ENCODE measurements at regions not wholly inside any gene's neighbourhood (a gene's known extent, or its start where the extent isn't known, plus 50 kb on each side); places are given as distances from the start of the nearest gene placed in this dataset.

DNA sequence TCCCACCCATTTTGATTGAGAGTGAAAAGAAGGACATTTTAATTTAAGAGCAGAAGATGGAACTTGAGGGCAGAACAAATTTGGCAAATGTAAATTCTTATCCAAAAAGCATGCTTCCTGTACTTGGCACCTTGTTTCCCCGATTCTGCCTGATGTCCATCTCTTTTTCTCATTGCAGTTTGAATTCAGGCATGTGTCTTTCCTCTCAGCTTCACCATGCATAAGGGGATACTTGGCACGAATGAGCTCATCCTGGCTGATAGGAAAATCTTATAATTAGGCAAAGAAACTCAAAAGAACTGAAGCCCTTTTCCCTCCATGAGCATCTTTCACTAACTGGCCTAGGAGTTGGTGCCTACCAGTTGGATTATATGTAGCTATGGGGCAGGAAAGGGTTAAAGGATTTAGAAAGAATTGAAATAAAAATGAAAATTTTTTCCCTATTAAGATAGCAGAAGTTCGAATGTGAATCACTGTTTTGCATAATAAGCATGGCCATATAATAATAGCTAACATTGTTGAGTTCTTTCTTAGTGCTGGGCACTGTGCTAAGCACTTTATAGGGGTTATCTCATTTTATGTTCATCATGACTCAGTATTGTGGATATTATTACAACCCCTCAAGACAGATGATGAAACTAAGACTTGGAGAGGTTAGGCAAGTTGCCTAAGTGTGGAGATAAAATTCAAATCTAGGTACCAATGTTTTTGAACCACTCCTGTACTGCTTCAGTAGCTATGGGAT lies 386.6 kb downstream of the KCNRG start:
- intact Hi-C loops (cut with DNase I; ENCODE audit: low total_unique reads) (no loop called here), in situ Hi-C loops (cut with MboI; ENCODE audit: low pct_ligation_motif_present in 1 of 4, low pct_unique_long_range_greater_than_20kb in 1 of 4, low sequenced_read_pairs in 3 of 4) (no loop called here)
- Histone ChIP-seq H3K27me3 (no peaks in the 10 kb centered on the region), H3K27ac (no peak overlapping the region), H3K36me3 (no peaks in the 10 kb centered on the region), H3K4me3 (no peak overlapping the region), H3K9me3 (no peaks in the 10 kb centered on the region), H3K4me1 (peaks cover 0 to 12% (median 0%) of the 10 kb centered on the region in 4 donors)
- TF ChIP-seq EP300 (IDR thresholded peaks at IDR 0.05; ENCODE audit: low read depth) (no peak), POLR2AphosphoS5 (IDR thresholded peaks at IDR 0.05) (no peak), POLR2A (IDR thresholded peaks at IDR 0.05) (no peak), CTCF (IDR thresholded peaks at IDR 0.05) (no peak)
- 72 to 76% methylated on average over 3 of the region's 3 CpGs for WGBS, 2 donors (ENCODE audit: low coverage in 1 of 2)
- DNase-seq: no peak

DNA sequence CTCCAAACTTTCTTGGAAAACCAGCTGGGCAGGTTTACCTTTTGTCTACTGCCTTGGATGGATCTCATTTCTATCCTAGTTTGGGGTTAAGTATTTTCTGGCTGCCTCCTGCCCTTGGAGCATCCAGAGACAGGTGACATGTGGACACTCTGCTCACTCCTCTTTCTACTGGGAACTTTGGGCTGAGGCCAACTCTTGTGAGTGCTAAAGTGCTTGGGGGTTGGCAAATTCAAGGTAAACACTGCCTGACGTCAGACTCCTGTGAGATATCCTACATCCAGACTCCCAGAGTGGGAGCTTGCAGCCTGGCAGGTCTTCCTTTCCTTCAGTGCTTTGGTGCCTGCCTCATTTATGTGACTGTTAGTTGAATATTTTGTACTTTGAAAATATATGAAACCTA lies 388.1 kb downstream of the KCNRG start:
- Histone ChIP-seq H3K27ac (no peak overlapping the region), H3K27me3 (no peaks in the 10 kb centered on the region), H3K4me1 (peaks cover 0 to 12% (median 0%) of the 10 kb centered on the region in 4 donors), H3K36me3 (no peaks in the 10 kb centered on the region), H3K4me3 (no peak overlapping the region), H3K9me3 (no peaks in the 10 kb centered on the region)
- TF ChIP-seq POLR2AphosphoS5 (IDR thresholded peaks at IDR 0.05) (no peak), CTCF (IDR thresholded peaks at IDR 0.05) (no peak), EP300 (IDR thresholded peaks at IDR 0.05; ENCODE audit: low read depth) (no peak), POLR2A (IDR thresholded peaks at IDR 0.05) (no peak)
- intact Hi-C loops (cut with DNase I; ENCODE audit: low total_unique reads) (no loop called here), in situ Hi-C loops (cut with MboI; ENCODE audit: low pct_ligation_motif_present in 1 of 4, low pct_unique_long_range_greater_than_20kb in 1 of 4, low sequenced_read_pairs in 3 of 4) (no loop called here)
- 20 to 39% methylated on average over 1 of the region's 1 CpG for WGBS, 2 donors (ENCODE audit: low coverage in 1 of 2)
- no peak for DNase-seq

- Histone ChIP-seq H3K9me3 (no peaks in the 10 kb centered on the region), H3K4me3 (no peak overlapping the region), H3K27ac (no peak overlapping the region), H3K4me1 (peaks cover 0 to 12% (median 0%) of the 10 kb centered on the region in 4 donors), H3K36me3 (no peaks in the 10 kb centered on the region), H3K27me3 (no peaks in the 10 kb centered on the region)
- DNase-seq: no peak
- in situ Hi-C loops (cut with MboI; ENCODE audit: low pct_ligation_motif_present in 1 of 4, low pct_unique_long_range_greater_than_20kb in 1 of 4, low sequenced_read_pairs in 3 of 4) (no loop called here), intact Hi-C loops (cut with DNase I; ENCODE audit: low total_unique reads) (no loop called here)
- WGBS, 2 donors (ENCODE audit: low coverage in 1 of 2): 78 to 90% methylated on average over 3 of the region's 3 CpGs
- TF ChIP-seq EP300 (IDR thresholded peaks at IDR 0.05; ENCODE audit: low read depth) (no peak), CTCF (IDR thresholded peaks at IDR 0.05) (no peak), POLR2A (IDR thresholded peaks at IDR 0.05) (no peak), POLR2AphosphoS5 (IDR thresholded peaks at IDR 0.05) (no peak)
These were observed 388.9 kb downstream of the KCNRG start for GRCh38 chr13:50404116-50404515.

- DNase-seq: no peak
- H3K36me3 ChIP-seq: no peaks in the 10 kb centered on the region
- WGBS, 2 donors (ENCODE audit: low coverage in 1 of 2): 92 to 100% methylated on average over 1 of the region's 1 CpG
- H3K4me3 ChIP-seq: no peak overlapping the region
- no peak overlapping the region for H3K27ac ChIP-seq
- intact Hi-C loops (cut with DNase I; ENCODE audit: low total_unique reads): no loop called here
- in situ Hi-C loops (cut with MboI; ENCODE audit: low pct_ligation_motif_present in 1 of 4, low pct_unique_long_range_greater_than_20kb in 1 of 4, low sequenced_read_pairs in 3 of 4): no loop called here
- TF ChIP-seq EP300 (IDR thresholded peaks at IDR 0.05; ENCODE audit: low read depth): no peak
- no peak for TF ChIP-seq POLR2A (IDR thresholded peaks at IDR 0.05)
- TF ChIP-seq CTCF (IDR thresholded peaks at IDR 0.05): no peak
- TF ChIP-seq POLR2AphosphoS5 (IDR thresholded peaks at IDR 0.05): no peak
- H3K4me1 ChIP-seq: peaks cover 0 to 12% (median 0%) of the 10 kb centered on the region in 4 donors
- no peaks in the 10 kb centered on the region for H3K27me3 ChIP-seq
- H3K9me3 ChIP-seq: no peaks in the 10 kb centered on the region
These were observed 389.5 kb downstream of the KCNRG start for GRCh38 chr13:50404769-50405168.

Measured in transverse colon (tissue), 4 donors.